GM19025 (cell line): ENCODE measurements at regions not wholly inside any gene's neighbourhood (a gene's known extent, or its start where the extent isn't known, plus 50 kb on each side); places are given as distances from the start of the nearest gene placed in this dataset.
"Not testable (repeated sequence)": the region's sequence is repeated elsewhere in the genome, so short reads cannot be mapped to it uniquely, and the experiment has no call there.

Experiments used
- ATAC-seq: cut with Tn5 transposase; IDR thresholded peaks from one replicate; pipeline ENCODE4 v1.9.1; 2021; ENCODE audit warnings: mild to moderate bottlenecking, low read depth, moderate library complexity; ENCODE audit not compliant: unreplicated experiment

GRCh38 chr17:21780919-21781665, 88.8 kb downstream of the KCNJ18 start:
- ATAC-seq, result not testable (repeated sequence)

GRCh38 chr17:21781666-21782024, 89.3 kb downstream of the KCNJ18 start:
- ATAC-seq, result not testable (repeated sequence)

GRCh38 chr17:21782107-21782506, 89.8 kb downstream of the KCNJ18 start:
- not testable (repeated sequence) for ATAC-seq

- ATAC-seq, result not testable (repeated sequence)
Observed at GRCh38 chr17:21782604-21783003, 90.3 kb downstream of the KCNJ18 start.

- not testable (repeated sequence) for ATAC-seq
Observed at GRCh38 chr17:21783017-21783416, 90.7 kb downstream of the KCNJ18 start.

- not testable (repeated sequence) for ATAC-seq
Observed at GRCh38 chr17:21814272-21814671, 121.9 kb downstream of the KCNJ18 start.

GRCh38 chr17:21814776-21815175, 122.5 kb downstream of the KCNJ18 start:
- ATAC-seq, result no peak

GRCh38 chr17:21815352-21816063, 123.2 kb downstream of the KCNJ18 start:
- no peak for ATAC-seq

- no peak for ATAC-seq
Observed at GRCh38 chr17:21816592-21817567, 124.6 kb downstream of the KCNJ18 start.

- no peak for ATAC-seq
Observed at GRCh38 chr17:21817791-21818364, 125.6 kb downstream of the KCNJ18 start.

GRCh38 chr17:21823090-21823489, 130.8 kb downstream of the KCNJ18 start:
- no peak for ATAC-seq

GRCh38 chr17:21823643-21824042, 131.3 kb downstream of the KCNJ18 start:
- no peak for ATAC-seq

GRCh38 chr17:21841839-21842238, 149.5 kb downstream of the KCNJ18 start:
- ATAC-seq, result no peak

- ATAC-seq, result no peak
Observed at GRCh38 chr17:21842332-21843317, 150.3 kb downstream of the KCNJ18 start.

GRCh38 chr17:21843318-21843865, 151.1 kb downstream of the KCNJ18 start:
- no peak for ATAC-seq

GRCh38 chr17:21843951-21844590, 151.7 kb downstream of the KCNJ18 start:
- ATAC-seq, result no peak

GRCh38 chr17:21848510-21848909, 156.2 kb downstream of the KCNJ18 start:
- ATAC-seq, result not testable (repeated sequence)

- not testable (repeated sequence) for ATAC-seq
Observed at GRCh38 chr17:21849030-21849429, 156.7 kb downstream of the KCNJ18 start.
